Omental fat pad (tissue), 3 donors: ENCODE measurements at regions not wholly inside any gene's neighbourhood (a gene's known extent, or its start where the extent isn't known, plus 50 kb on each side); places are given as distances from the start of the nearest gene placed in this dataset.
"Not testable (repeated sequence)": the region's sequence is repeated elsewhere in the genome, so short reads cannot be mapped to it uniquely, and the experiment has no call there.

Experiments used
- ATAC-seq: fragments of 150-250 bp; one replicate; pipeline ENCODE4 v1.9.1; 2016; ENCODE audit warnings: mild to moderate bottlenecking, moderate library complexity; ENCODE audit not compliant: low FRiP score
- DNase-seq: peaks from one replicate; pipeline ENCODE4 v3.0.0-alpha.2; 2019; ENCODE audit warnings: low spot score
- TF ChIP-seq, protein P1 (sequence below), 3 donors: fragments of 450-650 bp; IDR thresholded peaks; one replicate each; pipeline ENCODE4 v1.5.1; 2016 to 2017; ENCODE audit warnings: antibody characterized with exemption in 3 of 3, mild to moderate bottlenecking in 3 of 3, moderate library complexity in 2 of 3

DNA sequence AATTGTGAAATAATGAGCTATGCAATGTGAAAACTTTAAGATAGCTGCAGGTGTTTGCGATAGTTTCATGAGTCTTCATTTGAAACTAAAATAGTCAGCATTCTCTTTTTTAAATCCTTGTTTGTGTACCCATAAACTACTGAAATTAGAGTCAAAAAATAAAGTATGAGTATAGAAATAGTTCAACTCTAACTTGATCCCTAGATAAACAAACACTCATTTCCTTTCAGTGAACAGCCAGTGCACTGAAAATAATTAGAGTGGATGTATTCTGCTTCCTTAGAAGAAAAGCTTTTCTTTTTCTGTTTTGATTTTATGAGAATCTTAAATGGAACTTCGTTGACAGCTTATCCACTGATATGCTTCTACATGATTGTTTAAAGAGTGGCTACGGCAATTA lies 1033.4 kb downstream of the SOCS6 start:
- TF ChIP-seq, protein P1, sequence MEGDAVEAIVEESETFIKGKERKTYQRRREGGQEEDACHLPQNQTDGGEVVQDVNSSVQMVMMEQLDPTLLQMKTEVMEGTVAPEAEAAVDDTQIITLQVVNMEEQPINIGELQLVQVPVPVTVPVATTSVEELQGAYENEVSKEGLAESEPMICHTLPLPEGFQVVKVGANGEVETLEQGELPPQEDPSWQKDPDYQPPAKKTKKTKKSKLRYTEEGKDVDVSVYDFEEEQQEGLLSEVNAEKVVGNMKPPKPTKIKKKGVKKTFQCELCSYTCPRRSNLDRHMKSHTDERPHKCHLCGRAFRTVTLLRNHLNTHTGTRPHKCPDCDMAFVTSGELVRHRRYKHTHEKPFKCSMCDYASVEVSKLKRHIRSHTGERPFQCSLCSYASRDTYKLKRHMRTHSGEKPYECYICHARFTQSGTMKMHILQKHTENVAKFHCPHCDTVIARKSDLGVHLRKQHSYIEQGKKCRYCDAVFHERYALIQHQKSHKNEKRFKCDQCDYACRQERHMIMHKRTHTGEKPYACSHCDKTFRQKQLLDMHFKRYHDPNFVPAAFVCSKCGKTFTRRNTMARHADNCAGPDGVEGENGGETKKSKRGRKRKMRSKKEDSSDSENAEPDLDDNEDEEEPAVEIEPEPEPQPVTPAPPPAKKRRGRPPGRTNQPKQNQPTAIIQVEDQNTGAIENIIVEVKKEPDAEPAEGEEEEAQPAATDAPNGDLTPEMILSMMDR (IDR thresholded peaks at IDR 0.05) = no peak
- DNase-seq (no peak), ATAC-seq (no peak)

DNA sequence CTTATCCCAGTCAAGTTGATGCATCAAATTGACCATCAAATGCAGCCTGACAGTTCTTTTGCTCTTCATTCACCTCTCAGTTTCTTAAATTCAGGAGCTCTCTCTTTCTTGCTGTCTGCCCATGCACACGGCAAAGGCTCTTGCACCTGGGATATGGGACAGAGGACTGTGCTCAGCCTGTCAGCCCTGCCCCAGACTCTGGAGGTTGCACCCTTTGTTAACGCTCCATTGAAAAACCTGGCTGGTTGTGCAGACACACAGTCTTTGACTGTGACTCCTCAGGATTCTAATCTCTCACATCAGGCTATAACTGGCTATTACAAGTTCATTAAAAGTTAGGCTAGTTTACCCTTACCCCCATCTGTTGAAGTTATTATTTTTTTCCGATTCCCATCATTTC lies 1032.5 kb downstream of the SOCS6 start:
- TF ChIP-seq, protein P1 (IDR thresholded peaks at IDR 0.05) = no peak
- DNase-seq (no peak), ATAC-seq (no peak)

- TF ChIP-seq, protein P1 (IDR thresholded peaks at IDR 0.05) = no peak
- DNase-seq (no peak), ATAC-seq (no peak)
These were observed 1016.0 kb downstream of the SOCS6 start for GRCh38 chr18:71304856-71305255.

GRCh38 chr18:71303743-71304142 lies 1014.9 kb downstream of the SOCS6 start:
- not testable (repeated sequence) for ATAC-seq, DNase-seq

DNA sequence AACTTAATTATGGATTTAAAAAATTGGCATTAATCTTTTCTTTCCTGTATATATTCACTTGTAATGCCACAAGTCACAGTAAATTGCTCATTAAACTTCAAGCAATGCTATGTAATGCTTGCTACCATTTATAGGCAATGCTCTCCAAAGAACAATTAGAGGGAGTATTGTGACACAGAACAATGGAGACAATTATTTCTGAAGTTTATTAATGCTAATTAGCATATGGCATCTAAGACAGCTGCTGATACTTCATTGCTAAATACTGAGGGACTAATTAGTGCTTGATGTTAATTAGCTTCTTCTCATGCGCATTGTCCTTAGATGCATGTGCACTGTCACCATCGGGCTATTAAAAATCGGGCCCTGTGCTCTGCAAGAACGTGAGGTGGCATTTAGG lies 1012.8 kb downstream of the SOCS6 start:
- DNase-seq (no peak), ATAC-seq (no peak)
- TF ChIP-seq, protein P1 (IDR thresholded peaks at IDR 0.05) = no peak

DNA sequence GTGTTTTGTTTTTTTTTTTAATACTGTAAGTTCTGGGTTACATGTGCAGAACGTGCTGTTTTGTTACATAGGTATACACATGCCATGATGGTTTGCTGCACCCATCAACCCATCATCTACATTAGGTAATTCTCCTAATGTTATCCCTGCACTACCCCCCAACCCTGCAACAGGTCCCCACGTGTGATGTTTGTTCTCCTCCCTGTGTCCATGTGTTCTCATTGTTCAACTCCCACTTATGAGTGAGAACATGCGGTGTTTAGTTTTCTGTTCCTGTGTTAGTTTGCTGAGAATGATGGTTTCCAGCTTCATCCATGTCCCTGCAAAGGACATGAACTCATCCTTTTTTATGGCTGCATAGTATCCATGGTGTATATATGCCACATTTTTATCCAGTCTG lies 1005.4 kb downstream of the SOCS6 start:
- DNase-seq, ATAC-seq: not testable (repeated sequence)

DNA sequence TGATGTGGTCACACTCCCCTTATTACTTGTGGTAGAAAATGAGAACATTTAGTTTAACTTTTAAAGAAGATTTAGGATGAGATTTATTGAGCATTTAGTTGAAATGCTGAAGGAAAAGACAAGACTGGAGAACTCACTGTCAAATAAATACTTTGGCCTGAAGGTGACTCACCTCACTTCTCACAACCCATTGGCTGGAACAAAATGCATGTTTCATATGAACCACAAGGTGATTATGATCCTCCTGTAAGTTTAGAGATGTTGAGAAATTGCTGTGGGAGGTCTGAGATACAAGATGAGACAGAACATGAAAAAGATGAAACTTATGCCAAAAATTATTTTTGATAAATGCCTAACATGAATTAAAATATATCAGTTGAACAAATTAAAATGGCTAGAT lies 1004.5 kb downstream of the SOCS6 start:
- ATAC-seq (no peak), DNase-seq (no peak)
- TF ChIP-seq, protein P1 (IDR thresholded peaks at IDR 0.05) = no peak

GRCh38 chr18:71287268-71287667 lies 998.4 kb downstream of the SOCS6 start:
- no peak for ATAC-seq
- TF ChIP-seq, protein P1 (IDR thresholded peaks at IDR 0.05) = no peak
- no peak for DNase-seq
